ENCODE measurements at regions not wholly inside any gene's neighbourhood (a gene's known extent, or its start where the extent isn't known, plus 50 kb on each side); places are given as distances from the start of the nearest gene placed in this dataset.

- TF ChIP-seq CTCF (IDR thresholded peaks at IDR 0.05 in 2 of 3, conservative IDR thresholded peaks at IDR 0.05 in 1 of 3; ENCODE audit: borderline replicate concordance in 1 of 3, insufficient read depth in 1 of 3, low read depth in 2 of 3, low read length in 2 of 3) (no peak), SP1 (IDR thresholded peaks at IDR 0.05; ENCODE audit: low read depth) (no peak), POLR2AphosphoS5 (IDR thresholded peaks at IDR 0.05; ENCODE audit: low read depth, low read length) (no peak), YY1 (IDR thresholded peaks at IDR 0.05; ENCODE audit: extremely low read depth, insufficient replicate concordance, low read depth, low read length) (no peak), SIN3A (IDR thresholded peaks at IDR 0.05; ENCODE audit: low read depth) (no peak), EZH2 (IDR thresholded peaks at IDR 0.05) (no peak), REST (IDR thresholded peaks at IDR 0.05; ENCODE audit: low read depth) (no peak)
These were observed 84.4 kb upstream of the PAX2 start for GRCh38 chr10:100660945-100661344.

Data from HCT116 (cell line).